MM.1S (cell line): ENCODE measurements at regions not wholly inside any gene's neighbourhood (a gene's known extent, or its start where the extent isn't known, plus 50 kb on each side); places are given as distances from the start of the nearest gene placed in this dataset.

Experiments used
- DNase-seq: peaks from one replicate; pipeline ENCODE4 v3.0.0-alpha.2; 2015
- H2AFZ ChIP-seq: fragments of 300-600 bp; sonication (generic); 2 replicates; pipeline ENCODE4 v1.6.0; 2016; ENCODE audit warnings: antibody characterized with exemption, low read length
- H3F3A ChIP-seq: fragments of 300-600 bp; sonication (generic); 2 replicates; pipeline ENCODE4 v1.6.1; 2016; ENCODE audit warnings: mild to moderate bottlenecking, antibody characterized with exemption, low read length, moderate library complexity, mixed read lengths; ENCODE audit not compliant: insufficient read depth
- H3K27ac ChIP-seq: fragments of 300-600 bp; sonication (generic); 2 replicates; pipeline ENCODE4 v1.5.1; 2016; ENCODE audit warnings: mild to moderate bottlenecking, low read length
- H3K27me3 ChIP-seq: fragments of 300-600 bp; sonication (generic); replicated peaks from 2 replicates; pipeline ENCODE4 v1.6.0; 2016; ENCODE audit warnings: low read length; ENCODE audit not compliant: insufficient read depth
- H3K36me3 ChIP-seq: fragments of 300-600 bp; sonication (generic); replicated peaks from 2 replicates; pipeline ENCODE4 v1.6.1; 2016; ENCODE audit warnings: mild to moderate bottlenecking, low read length, mixed read lengths; ENCODE audit not compliant: insufficient read depth
- H3K4me1 ChIP-seq: fragments of 300-600 bp; sonication (generic); 2 replicates; pipeline ENCODE4 v1.6.1; 2016; ENCODE audit warnings: low read length, mixed read lengths
- H3K4me2 ChIP-seq: fragments of 300-600 bp; sonication (generic); 2 replicates; pipeline ENCODE4 v1.6.0; 2016; ENCODE audit warnings: low read depth, low read length
- H3K4me3 ChIP-seq: fragments of 300-600 bp; sonication (generic); 2 replicates; pipeline ENCODE4 v1.5.1; 2016; ENCODE audit warnings: low read length, mixed read lengths
- H3K79me2 ChIP-seq: fragments of 300-600 bp; sonication (generic); 2 replicates; pipeline ENCODE4 v1.6.1; 2016; ENCODE audit warnings: mixed run types, low read length, mixed read lengths
- H3K9ac ChIP-seq: fragments of 300-600 bp; sonication (generic); 2 replicates; pipeline ENCODE4 v1.6.1; 2016; ENCODE audit warnings: low read length, mixed read lengths
- H3K9me2 ChIP-seq: fragments of 300-600 bp; sonication (generic); replicated peaks from 2 replicates; pipeline ENCODE4 v1.6.1; 2016; ENCODE audit warnings: mild to moderate bottlenecking, low read length, mixed read lengths; ENCODE audit not compliant: insufficient read depth
- H3K9me3 ChIP-seq: fragments of 300-600 bp; sonication (generic); replicated peaks from 2 replicates; pipeline ENCODE4 v1.6.1; 2016; ENCODE audit warnings: mild to moderate bottlenecking, low read length, mixed read lengths; ENCODE audit not compliant: insufficient read depth
- H4K20me1 ChIP-seq: fragments of 300-600 bp; sonication (generic); 2 replicates; pipeline ENCODE4 v1.6.1; 2016; ENCODE audit warnings: mild to moderate bottlenecking, low read length, moderate library complexity, mixed read lengths; ENCODE audit not compliant: insufficient read depth
- EZH2 ChIP-seq: fragments of 300-600 bp; sonication (generic); optimal IDR thresholded peaks from 2 replicates; pipeline ENCODE3; 2017; ENCODE audit warnings: low read depth, mild to moderate bottlenecking, antibody characterized with exemption, low read length, mixed read lengths
- EZH2phosphoT487 ChIP-seq: fragments of 300-600 bp; sonication (generic); IDR thresholded peaks from 2 replicates; pipeline ENCODE4 v1.6.1; 2018; ENCODE audit warnings: antibody characterized with exemption, low read length
- TF ChIP-seq, protein P1 (sequence below): fragments of 300-600 bp; sonication (generic); IDR thresholded peaks from 2 replicates; pipeline ENCODE4 v1.5.1; 2016; ENCODE audit warnings: antibody characterized with exemption, low read length, mixed read lengths

DNA sequence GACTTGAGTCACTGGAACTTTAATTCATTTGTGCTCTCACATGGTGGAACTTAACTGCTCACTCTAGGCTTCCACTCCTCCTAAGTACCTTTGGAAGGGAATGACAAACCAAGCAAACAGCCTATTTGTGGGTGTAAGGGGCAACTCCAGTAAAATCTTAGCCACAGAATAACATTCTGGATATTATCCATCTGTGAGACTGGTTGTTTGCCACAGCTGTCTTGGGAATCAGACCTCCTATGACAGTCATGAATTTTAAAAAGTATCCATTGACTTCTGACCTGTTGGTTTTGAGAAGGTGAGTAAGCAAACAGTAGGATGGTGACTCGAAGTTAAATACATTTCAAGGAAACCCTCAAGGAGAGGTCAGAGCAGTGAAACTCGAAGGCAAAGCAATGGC, 147.3 kb upstream of the CDIN1 start:
- no peaks in the 10 kb centered on the region for H3K27me3 ChIP-seq
- H3K36me3 ChIP-seq, result no peaks in the 10 kb centered on the region
- no peak overlapping the region for H3K4me2 ChIP-seq
- H4K20me1 ChIP-seq, result no peaks in the 10 kb centered on the region
- H3K79me2 ChIP-seq, result no peaks in the 10 kb centered on the region
- DNase-seq, result no peak
- H3K4me3 ChIP-seq, result no peak overlapping the region
- H3K9ac ChIP-seq, result no peak overlapping the region
- H3K9me2 ChIP-seq, result no peaks in the 10 kb centered on the region
- no peak overlapping the region for H3K27ac ChIP-seq
- H3K9me3 ChIP-seq, result no peaks in the 10 kb centered on the region
- TF ChIP-seq, protein P1, sequence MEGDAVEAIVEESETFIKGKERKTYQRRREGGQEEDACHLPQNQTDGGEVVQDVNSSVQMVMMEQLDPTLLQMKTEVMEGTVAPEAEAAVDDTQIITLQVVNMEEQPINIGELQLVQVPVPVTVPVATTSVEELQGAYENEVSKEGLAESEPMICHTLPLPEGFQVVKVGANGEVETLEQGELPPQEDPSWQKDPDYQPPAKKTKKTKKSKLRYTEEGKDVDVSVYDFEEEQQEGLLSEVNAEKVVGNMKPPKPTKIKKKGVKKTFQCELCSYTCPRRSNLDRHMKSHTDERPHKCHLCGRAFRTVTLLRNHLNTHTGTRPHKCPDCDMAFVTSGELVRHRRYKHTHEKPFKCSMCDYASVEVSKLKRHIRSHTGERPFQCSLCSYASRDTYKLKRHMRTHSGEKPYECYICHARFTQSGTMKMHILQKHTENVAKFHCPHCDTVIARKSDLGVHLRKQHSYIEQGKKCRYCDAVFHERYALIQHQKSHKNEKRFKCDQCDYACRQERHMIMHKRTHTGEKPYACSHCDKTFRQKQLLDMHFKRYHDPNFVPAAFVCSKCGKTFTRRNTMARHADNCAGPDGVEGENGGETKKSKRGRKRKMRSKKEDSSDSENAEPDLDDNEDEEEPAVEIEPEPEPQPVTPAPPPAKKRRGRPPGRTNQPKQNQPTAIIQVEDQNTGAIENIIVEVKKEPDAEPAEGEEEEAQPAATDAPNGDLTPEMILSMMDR, result no peak
- TF ChIP-seq EZH2, result no peak
- TF ChIP-seq EZH2phosphoT487, result no peak
- no peaks in the 10 kb centered on the region for H3F3A ChIP-seq
- H2AFZ ChIP-seq, result no peak overlapping the region
- H3K4me1 ChIP-seq, result no peaks in the 10 kb centered on the region

GRCh38 chr15:36434177-36434576, 145.2 kb upstream of the CDIN1 start:
- H3K79me2 ChIP-seq, result no peaks in the 10 kb centered on the region
- H3K4me2 ChIP-seq, result no peak overlapping the region
- no peaks in the 10 kb centered on the region for H3K9me3 ChIP-seq
- H2AFZ ChIP-seq, result no peak overlapping the region
- H3K9me2 ChIP-seq, result no peaks in the 10 kb centered on the region
- no peaks in the 10 kb centered on the region for H3K4me1 ChIP-seq
- no peaks in the 10 kb centered on the region for H3K36me3 ChIP-seq
- no peak overlapping the region for H3K27ac ChIP-seq
- no peaks in the 10 kb centered on the region for H4K20me1 ChIP-seq
- no peaks in the 10 kb centered on the region for H3F3A ChIP-seq
- no peak overlapping the region for H3K4me3 ChIP-seq
- DNase-seq, result no peak
- no peaks in the 10 kb centered on the region for H3K27me3 ChIP-seq
- no peak overlapping the region for H3K9ac ChIP-seq
- TF ChIP-seq EZH2 (no peak), EZH2phosphoT487 (no peak)
- TF ChIP-seq, protein P1, result no peak

GRCh38 chr15:36438499-36438898, 140.9 kb upstream of the CDIN1 start:
- no peaks in the 10 kb centered on the region for H3K36me3 ChIP-seq
- H4K20me1 ChIP-seq, result no peaks in the 10 kb centered on the region
- H3K9me3 ChIP-seq, result no peaks in the 10 kb centered on the region
- no peaks in the 10 kb centered on the region for H3F3A ChIP-seq
- H3K4me3 ChIP-seq, result no peak overlapping the region
- no peaks in the 10 kb centered on the region for H3K9me2 ChIP-seq
- H3K9ac ChIP-seq, result no peak overlapping the region
- H3K27me3 ChIP-seq, result no peaks in the 10 kb centered on the region
- H3K79me2 ChIP-seq, result no peaks in the 10 kb centered on the region
- H3K4me2 ChIP-seq, result no peak overlapping the region
- H3K4me1 ChIP-seq, result no peaks in the 10 kb centered on the region
- no peak overlapping the region for H3K27ac ChIP-seq
- no peak for DNase-seq
- no peak overlapping the region for H2AFZ ChIP-seq
- no peak for TF ChIP-seq EZH2
- TF ChIP-seq, protein P1, result no peak
